Ovary (tissue), 7 donors: ENCODE measurements at regions not wholly inside any gene's neighbourhood (a gene's known extent, or its start where the extent isn't known, plus 50 kb on each side); places are given as distances from the start of the nearest gene placed in this dataset.
"Not testable (repeated sequence)": the region's sequence is repeated elsewhere in the genome, so short reads cannot be mapped to it uniquely, and the experiment has no call there.

Experiments used
- DNase-seq, 5 donors: peaks; one replicate each; pipeline ENCODE4 v3.0.0-alpha.2; 2019 to 2020
- H3K27ac ChIP-seq, 2 donors: fragments of 200-600 bp; one replicate each; pipeline versions ENCODE4 v1.5.1 to v1.8.0; 2019 to 2022
- H3K27me3 ChIP-seq: fragments of 200-600 bp; one replicate; pipeline ENCODE4 v1.8.0; 2022
- H3K36me3 ChIP-seq: fragments of 200-600 bp; sonication (generic); one replicate; pipeline ENCODE4 v1.5.1; 2019
- H3K4me1 ChIP-seq: one replicate; pipeline ENCODE4 v1.8.1; 2013; ENCODE audit warnings: mild to moderate bottlenecking, moderate library complexity; ENCODE audit not compliant: insufficient read depth
- H3K4me3 ChIP-seq: fragments of 200-600 bp; sonication (generic); one replicate; pipeline ENCODE4 v1.5.1; 2017
- H3K9me3 ChIP-seq, 2 donors: fragments of 200-600 bp in 1 of 2; sonication (generic) in 1 of 2; one replicate each; pipeline versions ENCODE4 v1.5.1 to v1.8.1; 2013 to 2019; ENCODE audit warnings: mild to moderate bottlenecking in 1 of 2, moderate library complexity in 1 of 2
- EP300 ChIP-seq: sonication (generic); formaldehyde crosslinking; IDR thresholded peaks from one replicate; pipeline ENCODE4 v1.6.1; 2017; ENCODE audit warnings: antibody characterized with exemption
- POLR2A ChIP-seq: fragments of 450-650 bp; IDR thresholded peaks from one replicate; pipeline ENCODE4 v1.6.1; 2017; ENCODE audit warnings: antibody characterized with exemption, mild to moderate bottlenecking, moderate library complexity
- WGBS, 3 donors: extraction: QIAGEN DNeasy Blood & Tissue Kit in 1 of 3; methylation state at CpG; one replicate each; pipeline versions ENCODE4 v1.1.5 to v1.1.7; 2013 to 2017; 5-methylcytosine and 5-hydroxymethylcytosine counted together
- intact Hi-C, 4 donors: fragments of 100-400 bp; cut with DNase I; formaldehyde crosslinking; loops; one replicate each; pipeline versions ENCODE4 v1.11.0 to v1.15.1; 2022 to 2023
- TF ChIP-seq, protein P1 (sequence below), 3 donors: fragments of 450-650 bp in 2 of 3; fragments of 200-600 bp in 1 of 3; IDR thresholded peaks; one replicate each; pipeline versions ENCODE4 v1.5.1 to v1.8.0; 2016 to 2022; ENCODE audit warnings: antibody characterized with exemption in 3 of 3, mild to moderate bottlenecking in 1 of 3
- donor health status: DM: no; HTN: no; CAD: no; lungs with moderate emphysema.
- donor health status: DM: no; HTN: no; CAD: no.
- donor health status: Bipolar disorder and iron deficiency.
- donor health status: DM: no; HTN: no; CAD: no.
- donor health status: DM: yes; HTN: yes; CAD: no.

DNA sequence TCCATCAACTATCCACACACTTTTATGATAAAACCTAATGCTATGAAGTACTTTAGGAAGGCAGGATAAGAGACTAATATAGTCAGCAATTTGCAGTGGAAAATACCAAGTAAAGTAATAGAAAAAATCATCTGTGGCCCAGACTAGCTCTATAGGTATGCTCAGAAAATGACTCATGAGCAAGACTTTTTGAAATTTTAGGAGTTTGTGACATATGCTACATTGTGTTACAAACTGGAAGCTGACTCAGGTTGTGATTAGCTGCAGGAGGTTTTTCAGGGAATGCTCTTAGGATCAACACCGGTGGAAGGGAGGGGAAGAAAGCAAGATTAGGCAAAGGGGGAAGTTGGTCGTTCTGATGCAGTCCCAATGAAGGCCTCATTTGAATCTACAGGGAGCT is 56.1 kb downstream of the FEZF1 start:
- intact Hi-C loops: no loop called here

DNA sequence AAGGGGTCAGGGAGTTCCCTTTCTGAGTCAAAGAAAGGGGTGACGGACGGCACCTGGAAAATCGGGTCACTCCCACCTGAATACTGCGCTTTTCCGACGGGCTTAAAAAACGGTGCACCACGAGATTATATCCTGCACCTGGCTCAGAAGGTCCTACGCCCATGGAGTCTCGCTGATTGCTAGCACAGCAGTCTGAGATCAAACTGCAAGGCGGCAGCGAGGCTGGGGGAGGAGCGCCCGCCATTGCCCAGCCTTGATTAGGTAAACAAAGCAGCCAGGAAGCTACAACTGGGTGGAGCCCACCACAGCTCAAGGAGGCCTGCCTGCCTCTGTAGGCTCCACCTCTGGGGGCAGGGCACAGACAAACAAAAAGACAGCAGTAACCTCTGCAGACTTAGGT is 65.8 kb downstream of the FEZF1 start:
- H3K4me3 ChIP-seq, H3K9me3 ChIP-seq, DNase-seq, H3K27me3 ChIP-seq, H3K36me3 ChIP-seq, H3K27ac ChIP-seq, intact Hi-C loops, H3K4me1 ChIP-seq: not testable (repeated sequence)
- WGBS, 3 donors: 84 to 85% (median 85%) methylated on average over 9 to 14 of the region's 14 CpGs

More for the DNA sequence above, 56.1 kb downstream of the FEZF1 start:
- DNase-seq: no peak
- no peak overlapping the region for H3K27ac ChIP-seq
- no peak overlapping the region for H3K4me3 ChIP-seq
- H3K9me3 ChIP-seq: no peaks in the 10 kb centered on the region
- WGBS, 3 donors: 45 to 59% (median 56%) methylated on average over 2 of the region's 2 CpGs
- H3K4me1 ChIP-seq: no peaks in the 10 kb centered on the region
- H3K27me3 ChIP-seq: no peaks in the 10 kb centered on the region
- TF ChIP-seq, protein P1, sequence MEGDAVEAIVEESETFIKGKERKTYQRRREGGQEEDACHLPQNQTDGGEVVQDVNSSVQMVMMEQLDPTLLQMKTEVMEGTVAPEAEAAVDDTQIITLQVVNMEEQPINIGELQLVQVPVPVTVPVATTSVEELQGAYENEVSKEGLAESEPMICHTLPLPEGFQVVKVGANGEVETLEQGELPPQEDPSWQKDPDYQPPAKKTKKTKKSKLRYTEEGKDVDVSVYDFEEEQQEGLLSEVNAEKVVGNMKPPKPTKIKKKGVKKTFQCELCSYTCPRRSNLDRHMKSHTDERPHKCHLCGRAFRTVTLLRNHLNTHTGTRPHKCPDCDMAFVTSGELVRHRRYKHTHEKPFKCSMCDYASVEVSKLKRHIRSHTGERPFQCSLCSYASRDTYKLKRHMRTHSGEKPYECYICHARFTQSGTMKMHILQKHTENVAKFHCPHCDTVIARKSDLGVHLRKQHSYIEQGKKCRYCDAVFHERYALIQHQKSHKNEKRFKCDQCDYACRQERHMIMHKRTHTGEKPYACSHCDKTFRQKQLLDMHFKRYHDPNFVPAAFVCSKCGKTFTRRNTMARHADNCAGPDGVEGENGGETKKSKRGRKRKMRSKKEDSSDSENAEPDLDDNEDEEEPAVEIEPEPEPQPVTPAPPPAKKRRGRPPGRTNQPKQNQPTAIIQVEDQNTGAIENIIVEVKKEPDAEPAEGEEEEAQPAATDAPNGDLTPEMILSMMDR (IDR thresholded peaks at IDR 0.05): no peak
- TF ChIP-seq EP300 (no peak), POLR2A (no peak)
- H3K36me3 ChIP-seq: no peaks in the 10 kb centered on the region

DNA sequence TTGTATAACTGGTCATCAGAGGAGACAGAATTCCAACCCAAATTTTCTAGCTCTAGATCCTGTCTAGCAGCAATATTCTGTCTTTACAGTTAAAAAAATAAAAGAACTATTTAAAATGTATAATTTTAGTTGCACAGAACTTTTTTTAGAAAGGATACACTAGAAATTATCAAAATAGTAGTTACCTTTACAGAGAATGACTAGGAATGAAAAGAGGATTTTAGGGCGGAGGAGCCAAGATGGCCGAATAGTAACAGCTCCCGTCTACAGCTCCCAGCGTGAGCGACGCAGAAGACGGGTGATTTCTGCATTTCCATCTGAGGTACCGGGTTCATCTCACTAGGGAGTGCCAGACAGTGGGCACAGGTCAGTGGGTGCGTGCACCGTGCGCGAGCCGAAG is 66.3 kb downstream of the FEZF1 start:
- H3K27ac ChIP-seq, H3K4me1 ChIP-seq, H3K9me3 ChIP-seq, H3K4me3 ChIP-seq, intact Hi-C loops, H3K27me3 ChIP-seq, H3K36me3 ChIP-seq, DNase-seq: not testable (repeated sequence)
- 95 to 97% (median 96%) methylated on average over 13 of the region's 13 CpGs for WGBS, 3 donors

DNA sequence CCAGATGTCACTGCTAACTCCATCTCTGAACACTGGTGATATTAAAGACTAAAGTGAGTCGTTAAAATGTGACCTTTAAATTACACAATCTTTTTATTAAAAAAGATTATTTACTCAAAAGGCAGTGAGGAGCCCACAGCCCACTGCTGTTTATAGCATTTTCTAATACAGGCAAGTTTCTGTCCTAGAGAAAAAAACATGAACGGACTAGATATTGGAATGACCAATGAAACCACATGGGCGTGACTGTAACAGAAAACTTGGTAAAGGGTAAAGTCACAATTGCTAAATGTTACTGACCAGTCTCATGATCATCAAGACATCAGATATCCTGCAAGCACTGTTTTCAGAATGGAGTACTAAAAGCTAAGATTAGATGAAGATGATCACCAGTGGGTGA is 78.7 kb downstream of the FEZF1 start:
- no peaks in the 10 kb centered on the region for H3K27me3 ChIP-seq
- H3K9me3 ChIP-seq: no peaks in the 10 kb centered on the region
- no peaks in the 10 kb centered on the region for H3K4me1 ChIP-seq
- 51 to 58% (median 51%) methylated on average over 3 of the region's 3 CpGs for WGBS, 3 donors
- no peak for DNase-seq
- H3K36me3 ChIP-seq: no peaks in the 10 kb centered on the region
- H3K27ac ChIP-seq: no peak overlapping the region
- intact Hi-C loops: no loop called here
- H3K4me3 ChIP-seq: no peak overlapping the region
- TF ChIP-seq, protein P1 (IDR thresholded peaks at IDR 0.05): no peak
- no peak for TF ChIP-seq POLR2A
- TF ChIP-seq EP300: no peak

DNA sequence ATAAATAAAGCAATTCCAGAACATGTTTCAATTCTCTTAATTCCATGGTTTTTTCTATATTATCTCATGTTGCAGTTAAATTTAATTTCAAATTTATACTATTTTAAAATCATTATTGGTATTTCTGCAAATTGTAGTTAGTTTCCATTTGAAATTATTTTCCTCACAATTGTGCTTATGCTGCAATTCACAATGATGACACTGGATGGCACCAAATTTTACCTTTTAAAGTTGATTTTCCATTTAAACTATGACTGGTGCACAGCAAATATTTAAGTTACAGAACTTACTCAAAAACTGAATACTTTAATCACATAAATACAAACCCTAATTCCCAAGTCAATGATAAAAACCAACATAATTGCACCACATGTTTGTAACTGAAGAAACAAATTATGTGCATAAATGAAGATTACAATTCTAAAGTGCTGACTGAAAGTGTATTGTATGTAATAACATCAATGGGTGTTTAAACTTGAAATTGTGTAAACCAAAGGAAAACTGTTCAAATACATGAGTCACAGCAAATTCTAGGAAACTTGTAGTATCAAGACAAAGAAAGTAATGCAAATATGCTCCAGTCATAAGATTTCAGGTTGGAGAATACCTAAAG is 75.3 kb upstream of the AASS start:
- TF ChIP-seq EP300 (no peak), POLR2A (no peak)
- TF ChIP-seq, protein P1 (IDR thresholded peaks at IDR 0.05): peak in 2 of 3 donors; percentile 27 to 31
- no peaks in the 10 kb centered on the region for H3K36me3 ChIP-seq
- H3K9me3 ChIP-seq: no peaks in the 10 kb centered on the region
- intact Hi-C loops: no loop called here
- H3K27ac ChIP-seq: no peak overlapping the region
- no peak for DNase-seq
- no peaks in the 10 kb centered on the region for H3K27me3 ChIP-seq
- H3K4me3 ChIP-seq: no peak overlapping the region
- no peaks in the 10 kb centered on the region for H3K4me1 ChIP-seq

DNA sequence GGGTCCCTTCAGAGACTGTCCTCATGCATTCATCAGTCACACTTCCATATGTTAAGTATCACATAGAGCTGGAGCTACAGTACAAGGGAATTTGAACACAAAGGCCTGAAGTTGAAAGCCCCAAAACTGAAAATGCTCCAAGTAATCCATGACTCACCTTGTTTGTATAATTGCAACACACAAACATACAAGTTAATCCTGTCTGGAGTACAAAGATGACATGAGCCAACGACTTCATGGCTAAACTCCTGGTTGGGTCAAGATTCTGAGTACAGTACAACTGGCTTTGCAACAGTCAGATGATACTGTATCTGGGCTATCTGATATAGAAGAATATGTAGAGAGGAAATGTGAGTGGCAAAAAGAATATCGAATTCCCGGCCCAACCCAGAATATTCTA is 73.1 kb upstream of the AASS start:
- H3K36me3 ChIP-seq: no peaks in the 10 kb centered on the region
- intact Hi-C loops: no loop called here
- TF ChIP-seq, protein P1 (IDR thresholded peaks at IDR 0.05): no peak
- no peak for TF ChIP-seq POLR2A
- TF ChIP-seq EP300: no peak
- no peak overlapping the region for H3K4me3 ChIP-seq
- WGBS, 3 donors: 46 to 62% (median 61%) methylated on average over 3 of the region's 3 CpGs
- no peaks in the 10 kb centered on the region for H3K4me1 ChIP-seq
- H3K9me3 ChIP-seq: no peaks in the 10 kb centered on the region
- no peaks in the 10 kb centered on the region for H3K27me3 ChIP-seq
- H3K27ac ChIP-seq: no peak overlapping the region
- no peak for DNase-seq
